Myocyte (in vitro differentiated cells): ENCODE measurements at regions not wholly inside any gene's neighbourhood (a gene's known extent, or its start where the extent isn't known, plus 50 kb on each side); places are given as distances from the start of the nearest gene placed in this dataset.

Experiments
- DNase-seq: peaks from one replicate; pipeline ENCODE4 v3.0.0-alpha.2; 2012; ENCODE audit warnings: low read depth

DNA sequence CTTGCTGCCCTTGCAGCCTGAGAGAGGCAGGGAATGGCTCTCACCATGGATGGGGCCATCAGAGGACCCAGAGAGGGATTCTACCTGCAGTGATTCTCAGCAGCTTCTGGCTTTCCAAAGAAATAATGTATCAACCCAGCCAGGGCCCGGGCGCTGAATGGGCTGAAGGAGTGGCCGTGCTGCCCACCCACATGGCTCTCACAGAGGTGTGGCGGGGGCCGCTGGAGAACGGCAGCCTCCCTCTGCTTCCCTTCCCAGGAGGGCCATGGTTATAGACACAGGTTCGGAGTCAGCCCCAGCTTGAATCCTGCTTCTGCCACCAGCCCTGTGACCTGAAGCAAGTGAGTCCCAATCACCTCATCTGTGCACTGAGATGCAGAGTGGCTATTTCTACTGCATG, 82.7 kb downstream of the THAP12 start:
- no peak for DNase-seq

- no peak for DNase-seq
Measured at GRCh38 chr11:76296731-76297542, 84.0 kb downstream of the THAP12 start.

- DNase-seq = no peak
Measured at GRCh38 chr11:76293189-76293631, 86.9 kb upstream of the WNT11 start.

DNA sequence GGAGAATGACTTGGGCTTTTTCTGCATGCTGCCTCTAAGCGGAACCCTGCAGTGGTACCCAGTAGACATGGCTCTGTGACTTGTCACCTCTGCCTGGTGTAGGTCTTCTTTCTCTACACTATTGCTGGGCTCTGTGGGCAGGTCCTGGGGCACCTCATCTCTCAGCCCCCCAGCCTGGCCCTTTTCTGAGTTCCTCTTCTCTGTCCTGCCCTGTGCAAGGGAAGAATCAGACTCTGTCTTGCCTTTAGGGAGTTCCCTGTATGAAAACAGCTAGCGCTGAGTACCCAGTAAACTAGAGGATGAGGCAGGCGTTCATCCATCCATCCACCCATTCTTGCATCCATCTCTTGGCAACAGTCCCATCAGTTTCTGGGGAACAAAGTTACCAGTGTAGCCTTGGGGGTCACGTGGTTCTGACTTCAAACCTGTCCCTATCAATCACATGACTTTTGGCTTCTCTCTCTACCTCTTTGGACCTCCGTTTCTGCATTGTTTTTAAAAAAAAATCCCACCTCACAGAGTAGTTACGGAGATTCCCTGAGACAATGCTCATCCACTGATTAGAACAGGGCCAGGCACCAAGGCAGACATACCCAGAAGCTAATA, 86.4 kb upstream of the WNT11 start:
- DNase-seq = no peak

- peak; percentile 6 for DNase-seq
Measured at GRCh38 chr11:76291576-76292526, 85.5 kb upstream of the WNT11 start.

- DNase-seq = no peak
Measured at GRCh38 chr11:76288166-76288980, 82.1 kb upstream of the WNT11 start.

DNA sequence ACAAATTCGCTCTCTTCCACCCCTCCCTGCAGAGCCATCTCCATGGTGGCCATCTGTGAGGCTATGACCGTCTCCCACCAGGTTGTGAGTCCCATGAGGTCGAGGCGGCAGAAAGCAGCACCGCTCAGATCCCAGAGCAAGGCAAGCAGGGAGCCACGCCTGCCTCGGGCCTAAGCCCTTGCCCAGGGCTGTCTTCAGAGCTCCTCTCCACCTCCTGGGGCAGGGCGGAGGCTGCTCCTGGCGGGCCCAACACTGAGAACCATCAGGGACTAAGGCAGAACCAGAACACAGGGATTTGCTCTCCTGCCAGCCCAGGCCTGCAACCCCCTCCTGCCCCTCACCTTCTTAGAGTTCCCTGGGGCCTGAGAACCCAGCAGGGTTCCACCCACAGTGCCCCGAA, 80.9 kb upstream of the WNT11 start:
- DNase-seq = no peak

DNA sequence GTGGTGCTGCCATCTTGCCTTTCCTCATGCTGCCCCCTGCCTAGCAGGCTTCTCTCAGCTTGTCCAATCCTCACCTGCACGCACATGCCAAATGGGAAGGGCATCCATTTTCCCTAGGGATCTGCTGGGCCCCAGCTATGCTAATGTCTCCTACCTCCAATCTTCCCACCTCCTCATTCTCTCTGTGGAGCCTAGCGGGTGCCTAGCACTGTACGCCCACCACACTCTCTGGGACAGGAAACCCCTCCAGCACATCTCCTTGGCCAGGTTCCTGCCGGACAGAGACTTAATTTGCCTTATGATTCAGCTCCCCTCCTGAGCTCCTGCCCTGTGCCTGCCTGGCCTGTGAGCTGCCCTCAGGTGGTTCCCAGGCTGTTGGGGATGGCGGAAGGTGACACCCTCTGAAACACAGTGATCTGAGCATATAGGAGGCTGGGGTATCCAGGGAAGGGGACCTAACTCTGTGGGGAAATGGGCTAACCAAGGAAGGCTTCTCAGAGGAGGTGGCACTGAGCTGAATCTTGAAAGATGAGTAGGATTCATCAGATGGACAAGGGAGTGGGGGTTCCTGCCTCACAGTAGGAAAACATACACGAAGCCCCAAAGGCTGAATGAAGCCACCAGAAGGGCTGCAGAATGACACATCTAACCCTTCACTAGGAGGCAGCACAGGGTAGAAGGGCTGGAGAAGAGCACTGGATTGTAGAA, 79.2 kb upstream of the WNT11 start:
- DNase-seq = no peak

DNA sequence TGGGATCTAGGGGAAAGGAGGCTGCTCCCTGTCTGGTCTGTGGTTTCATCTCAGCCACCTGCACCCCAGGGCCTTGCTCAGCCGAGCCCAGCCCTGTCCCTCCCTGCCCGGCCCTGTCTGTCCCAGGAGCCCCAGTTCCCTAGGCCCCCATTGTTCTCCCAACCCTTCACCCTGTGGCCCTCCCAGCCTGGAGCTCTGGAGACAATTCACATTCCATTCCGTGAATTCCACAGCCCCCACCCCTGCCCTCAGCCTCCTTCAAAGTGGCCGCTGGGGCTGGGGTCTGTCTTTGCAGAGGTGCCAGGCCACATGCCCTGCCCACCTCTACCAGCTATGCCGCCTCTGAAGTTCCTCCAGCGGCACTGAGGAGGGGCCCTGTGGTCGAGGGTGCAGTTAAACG, 77.9 kb upstream of the WNT11 start:
- DNase-seq = no peak

- no peak for DNase-seq
Measured at GRCh38 chr11:76282811-76283595, 76.7 kb upstream of the WNT11 start.

DNA sequence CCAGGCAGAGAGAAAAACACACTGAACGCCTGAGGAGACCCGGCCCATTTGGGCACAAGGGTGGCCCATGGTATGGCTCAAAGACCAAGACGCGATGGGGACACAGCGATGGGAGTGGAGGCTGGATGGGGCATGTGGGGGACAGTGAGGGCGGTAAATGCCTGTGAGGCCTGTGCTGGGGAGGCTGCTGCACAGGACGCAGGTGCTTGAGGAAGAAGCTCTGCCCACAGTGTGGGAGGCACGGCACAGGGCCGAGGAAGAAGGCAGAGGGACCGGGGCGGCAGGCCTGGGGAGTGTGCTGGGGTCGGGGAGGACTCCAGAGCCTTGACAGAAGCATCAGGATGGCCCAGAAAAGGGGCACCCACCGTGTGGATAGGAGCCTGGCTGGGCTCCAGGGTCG, 75.9 kb upstream of the WNT11 start:
- no peak for DNase-seq

DNA sequence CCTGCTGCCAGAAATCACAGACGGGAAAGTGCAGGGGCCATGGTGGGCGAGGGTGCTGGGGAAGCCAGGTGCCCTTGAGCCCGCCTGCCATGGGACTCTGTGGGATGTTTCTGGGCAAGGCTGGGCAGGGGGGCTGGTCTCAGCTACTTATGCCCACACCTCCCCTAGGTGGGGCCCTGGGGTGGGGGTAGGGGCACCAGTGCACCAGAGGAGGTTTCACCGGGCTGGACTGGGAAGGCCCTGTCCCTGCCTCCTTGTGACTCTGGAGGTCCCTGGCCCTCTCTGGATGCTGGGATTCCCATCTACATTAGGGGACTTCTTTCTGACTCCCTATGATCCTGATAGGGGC, 75.2 kb upstream of the WNT11 start:
- no peak for DNase-seq

DNA sequence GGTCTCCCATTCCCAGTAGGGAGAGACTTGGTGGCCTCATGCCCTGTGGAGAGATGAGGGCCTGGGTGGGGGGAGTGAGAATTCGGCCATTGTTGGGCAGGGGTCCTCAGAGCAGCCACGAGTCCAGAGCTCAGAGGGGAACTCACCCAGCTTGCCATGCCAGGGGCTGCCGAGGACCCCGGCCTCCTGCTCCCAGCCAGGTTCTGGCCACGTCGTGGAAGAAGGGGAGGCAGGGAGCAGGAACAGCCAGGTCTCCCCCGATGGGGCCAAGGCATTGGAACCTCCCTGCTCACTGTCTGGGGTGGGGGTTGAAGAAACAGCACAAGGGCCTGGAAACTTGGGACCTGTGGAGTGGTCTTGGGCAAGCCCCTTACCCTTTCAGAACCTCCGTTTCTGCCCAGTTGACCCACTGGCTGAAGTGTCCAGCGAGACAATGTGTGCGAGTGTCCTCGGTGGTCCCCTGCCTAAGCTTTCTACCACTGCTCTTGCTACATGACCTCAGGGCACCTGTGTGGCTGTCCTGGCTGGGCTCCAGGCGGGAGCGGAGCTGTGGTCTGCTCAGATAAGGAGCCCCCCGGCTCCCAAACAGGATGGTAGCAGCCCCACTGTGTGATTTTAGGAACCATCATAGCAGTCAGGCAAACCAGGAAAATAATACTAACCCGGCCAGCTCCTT, 74.7 kb upstream of the WNT11 start:
- no peak for DNase-seq

GRCh38 chr11:76280151-76280881, 74.0 kb upstream of the WNT11 start:
- DNase-seq = no peak

DNA sequence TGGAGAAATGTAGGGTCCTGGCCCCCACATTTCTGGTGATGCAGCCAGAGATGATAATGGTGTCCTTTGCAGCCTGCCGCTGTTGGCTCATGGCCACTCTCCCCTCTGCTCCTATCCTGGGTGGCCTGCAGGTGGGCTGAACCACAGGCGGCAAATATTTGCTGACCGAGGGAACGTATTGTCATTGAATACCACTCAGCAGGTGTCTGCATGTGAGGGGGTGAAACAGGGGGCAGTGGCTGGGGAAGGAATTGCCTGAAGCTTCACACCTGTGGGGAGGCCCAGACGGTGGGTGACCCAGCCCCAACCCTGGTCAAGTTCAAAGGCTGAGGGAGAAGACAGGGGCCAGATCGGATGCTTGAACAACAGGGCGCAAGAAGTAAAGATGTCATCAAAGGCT, 73.3 kb upstream of the WNT11 start:
- no peak for DNase-seq

GRCh38 chr11:76279038-76279437, 72.7 kb upstream of the WNT11 start:
- DNase-seq = no peak

- DNase-seq = no peak
Measured at GRCh38 chr11:76278526-76278925, 72.2 kb upstream of the WNT11 start.
